HCT116 (cell line): ENCODE measurements at regions not wholly inside any gene's neighbourhood (a gene's known extent, or its start where the extent isn't known, plus 50 kb on each side); places are given as distances from the start of the nearest gene placed in this dataset.

ENCODE experiments used
- ATAC-seq: fragments of 200-7000 bp; cut with Tn5 transposase; 2 replicates; pipeline ENCODE4 v1.9.1; 2020; ENCODE audit warnings: mild to moderate bottlenecking, moderate library complexity
- BruUV-seq: library from RNA; stranded (reverse); fragments of 400-500 nt; replicated peaks from 2 replicates; lab custom pipeline; 2021; lab: Mats Ljungman, UMichigan
- CTCF ChIA-PET: fragments of 300-600 bp; sonication (Branson Sonifier 250); formaldehyde crosslinking; loops from one replicate; lab custom pipeline; 2021; ENCODE audit warnings: antibody characterized with exemption; lab: Charles Lee
- POLR2A ChIA-PET: fragments of 300-600, 350-600 bp; sonication (Branson Sonifier 250); formaldehyde crosslinking; loops from one replicate; lab custom pipeline; 2021; ENCODE audit warnings: antibody characterized with exemption; lab: Charles Lee
- RAD21 ChIA-PET, 2 experiments: fragments of 300-600 bp; sonication (Branson Sonifier 250); formaldehyde crosslinking; loops; one replicate each; lab custom pipeline; 2023; ENCODE audit warnings: low total read pairs in 2 of 2; ENCODE audit not compliant: uncharacterized antibody in 2 of 2, unreplicated experiment in 2 of 2, low non-redundant PET in 1 of 2; lab: Charles Lee
- DNase-seq: peaks from one replicate; pipeline ENCODE4 v3.0.0-alpha.2; 2010; ENCODE audit warnings: low read depth, low spot score
- H2AFZ ChIP-seq: fragments of 200-600 bp; shearing (Covaris generic), sonication (generic); 2 replicates; pipeline ENCODE4 v1.6.1; 2017; ENCODE audit warnings: low read depth, mixed run types, mixed read lengths, antibody characterized with exemption, low read length; ENCODE audit not compliant: poor library complexity, severe bottlenecking
- H3K27ac ChIP-seq: 2 replicates; pipeline ENCODE4 v1.5.1; 2012; ENCODE audit warnings: low read depth, low read length
- H3K27me3 ChIP-seq: fragments of 200-600 bp; sonication (generic); 2 replicates; pipeline ENCODE4 v1.6.1; 2016; ENCODE audit warnings: mixed run types, low read length, mixed read lengths; ENCODE audit not compliant: insufficient read depth
- H3K36me3 ChIP-seq, 2 experiments: fragments of 200-500 bp in 1 of 2; fragments of 200-600 bp in 1 of 2; sonication (Bioruptor generic) in 1 of 2; sonication (generic) in 1 of 2; 2 replicates each; pipeline versions ENCODE4 v1.5.1 to v1.6.1; 2014 to 2016; ENCODE audit warnings: low read length in 2 of 2, inconsistent platforms in 1 of 2, mixed read lengths in 1 of 2, mixed run types in 1 of 2; ENCODE audit not compliant: insufficient read depth in 2 of 2, control insufficient read depth in 1 of 2
- H3K4me1 ChIP-seq, 2 experiments: fragments of 200-600 bp in 1 of 2; sonication (generic) in 1 of 2; 2 replicates each; pipeline versions ENCODE4 v1.5.1 to v1.6.1; 2012 to 2017; ENCODE audit warnings: low read length in 2 of 2, inconsistent platforms in 1 of 2, mild to moderate bottlenecking in 1 of 2, mixed read lengths in 1 of 2, mixed run types in 1 of 2, moderate library complexity in 1 of 2; ENCODE audit not compliant: insufficient read depth in 2 of 2, control insufficient read depth in 1 of 2
- H3K4me2 ChIP-seq: fragments of 200-600 bp; sonication (generic); 2 replicates; pipeline ENCODE4 v1.6.1; 2017; ENCODE audit warnings: mixed run types, low read length, mixed read lengths
- H3K4me3 ChIP-seq, 2 experiments: fragments of 200-600 bp in 1 of 2; sonication (generic) in 1 of 2; replicated peaks in 1 of 2; 2 replicates each; pipeline ENCODE4 v1.5.1; 2011 to 2016; ENCODE audit warnings: low read length in 2 of 2, control low read depth in 1 of 2, low read depth in 1 of 2, mild to moderate bottlenecking in 1 of 2, mixed read lengths in 1 of 2, mixed run types in 1 of 2
- H3K79me2 ChIP-seq: fragments of 200-600 bp; sonication (generic); 2 replicates; pipeline ENCODE4 v1.6.1; 2017; ENCODE audit warnings: mild to moderate bottlenecking, mixed run types, low read length, moderate library complexity, mixed read lengths; ENCODE audit not compliant: insufficient read depth
- H3K9ac ChIP-seq: fragments of 200-600 bp; sonication (generic); 2 replicates; pipeline ENCODE4 v1.6.1; 2016; ENCODE audit warnings: low read length, mixed read lengths
- H3K9me2 ChIP-seq: fragments of 200-600 bp; sonication (generic), shearing (Covaris generic); 2 replicates; pipeline ENCODE4 v1.6.1; 2017; ENCODE audit warnings: mixed run types, mild to moderate bottlenecking, moderate library complexity; ENCODE audit not compliant: insufficient read depth
- H3K9me3 ChIP-seq, 2 experiments: fragments of 200-500 bp in 1 of 2; fragments of 200-600 bp in 1 of 2; sonication (Bioruptor generic) in 1 of 2; sonication (generic) in 1 of 2; 2 replicates each; pipeline ENCODE4 v1.6.1; 2014 to 2017; ENCODE audit warnings: low read length in 2 of 2, mixed read lengths in 2 of 2, inconsistent platforms in 1 of 2, low read depth in 1 of 2, mild to moderate bottlenecking in 1 of 2, mixed run types in 1 of 2, moderate library complexity in 1 of 2; ENCODE audit not compliant: control insufficient read depth in 1 of 2, insufficient read depth in 1 of 2
- H4K20me1 ChIP-seq: fragments of 200-600 bp; sonication (generic), shearing (Covaris generic); 2 replicates; pipeline ENCODE4 v1.6.1; 2017; ENCODE audit warnings: mixed run types, mild to moderate bottlenecking, moderate library complexity; ENCODE audit not compliant: insufficient read depth
- EGR1 ChIP-seq: IDR thresholded peaks from 2 replicates; pipeline ENCODE4 v1.6.1; 2012; ENCODE audit warnings: low read depth
- EZH2phosphoT487 ChIP-seq: fragments of 200-600 bp; IDR thresholded peaks from 2 replicates; pipeline ENCODE4 v1.6.1; 2018; ENCODE audit warnings: antibody characterized with exemption, borderline replicate concordance
- JUND ChIP-seq: IDR thresholded peaks from 2 replicates; pipeline ENCODE4 v1.6.1; 2012
- POLR2A ChIP-seq: IDR thresholded peaks from 2 replicates; pipeline ENCODE4 v1.7.0; 2011; ENCODE audit warnings: borderline replicate concordance; ENCODE audit not compliant: insufficient read depth, insufficient read length; ENCODE audit errors: extremely low read depth
- POLR2AphosphoS5 ChIP-seq: IDR thresholded peaks from 2 replicates; pipeline ENCODE4 v1.6.1; 2011; ENCODE audit warnings: mild to moderate bottlenecking, low read depth, low read length, moderate library complexity
- RAD21 ChIP-seq: IDR thresholded peaks from 2 replicates; pipeline ENCODE4 v1.6.1; 2012; ENCODE audit warnings: low read depth, mild to moderate bottlenecking
- SIN3A ChIP-seq: IDR thresholded peaks from 2 replicates; pipeline ENCODE4 v1.6.1; 2012; ENCODE audit warnings: low read depth
- SP1 ChIP-seq: IDR thresholded peaks from 2 replicates; pipeline ENCODE4 v1.6.1; 2012; ENCODE audit warnings: low read depth
- SRF ChIP-seq: IDR thresholded peaks from 2 replicates; pipeline ENCODE4 v1.6.1; 2012; ENCODE audit warnings: low read depth
- TCF7L2 ChIP-seq: IDR thresholded peaks from 2 replicates; pipeline ENCODE4 v1.7.0; 2011; ENCODE audit warnings: borderline replicate concordance, inconsistent platforms; ENCODE audit not compliant: insufficient read depth, insufficient read length; ENCODE audit errors: extremely low read depth
- YY1 ChIP-seq: IDR thresholded peaks from 2 replicates; pipeline ENCODE4 v1.6.1; 2011; ENCODE audit warnings: low read length, low read depth, moderate library complexity, mild to moderate bottlenecking; ENCODE audit not compliant: insufficient replicate concordance; ENCODE audit errors: extremely low read depth
- ZFX ChIP-seq: fragments of 450-650 bp; IDR thresholded peaks from 2 replicates; pipeline ENCODE4 v1.6.1; 2017
- ZNF274 ChIP-seq: fragments of 200-500 bp; sonication (Bioruptor generic); IDR thresholded peaks from 2 replicates; pipeline ENCODE4 v1.6.1; 2014; ENCODE audit warnings: mild to moderate bottlenecking, low read depth, low read length, inconsistent platforms
- intact Hi-C: fragments of 100-400 bp; cut with micrococcal nuclease; formaldehyde crosslinking; loops from 2 replicates; pipeline ENCODE4 v1.10.0; 2022
- TF ChIP-seq, protein P1 (sequence below): IDR thresholded peaks from 2 replicates; pipeline ENCODE4 v1.6.1; 2011; ENCODE audit warnings: mild to moderate bottlenecking, low read length, moderate library complexity; ENCODE audit not compliant: insufficient replicate concordance; ENCODE audit errors: extremely low read depth
- TF ChIP-seq, protein P2 (sequence below): IDR thresholded peaks from 2 replicates; pipeline ENCODE4 v1.6.1; 2012; ENCODE audit warnings: low read depth
- TF ChIP-seq, protein P3 (sequence below), 3 experiments: fragments of 200-600 bp in 1 of 3; sonication (generic) in 1 of 3; IDR thresholded peaks in 2 of 3; conservative IDR thresholded peaks in 1 of 3; 2 replicates each; pipeline ENCODE4 v1.5.1; 2012 to 2017; ENCODE audit warnings: low read depth in 2 of 3, low read length in 2 of 3, antibody characterized with exemption in 1 of 3, borderline replicate concordance in 1 of 3, control low read depth in 1 of 3, mild to moderate bottlenecking in 1 of 3, mixed read lengths in 1 of 3, mixed run types in 1 of 3, moderate library complexity in 1 of 3; ENCODE audit not compliant: insufficient read depth in 1 of 3

DNA sequence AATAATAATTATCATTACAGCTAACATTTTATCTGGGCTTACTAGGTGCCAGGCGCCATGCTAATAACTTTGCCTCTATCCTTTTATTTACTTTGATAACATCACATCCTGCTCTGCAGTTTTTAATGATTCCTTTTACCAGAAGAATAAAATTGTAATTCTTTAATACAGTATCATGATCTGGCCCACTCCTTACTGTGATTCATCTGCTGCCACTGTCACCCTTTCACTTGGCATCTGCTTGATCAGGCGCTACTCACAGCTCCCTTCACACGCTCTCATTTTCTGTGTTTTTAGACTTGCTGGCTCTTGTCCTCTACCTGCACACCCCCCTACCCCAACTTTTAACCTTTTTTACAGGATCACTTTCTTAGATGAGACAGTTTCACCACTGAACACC is 167.5 kb downstream of the NTMT2 start:
- BruUV-seq, result no TSS peak

DNA sequence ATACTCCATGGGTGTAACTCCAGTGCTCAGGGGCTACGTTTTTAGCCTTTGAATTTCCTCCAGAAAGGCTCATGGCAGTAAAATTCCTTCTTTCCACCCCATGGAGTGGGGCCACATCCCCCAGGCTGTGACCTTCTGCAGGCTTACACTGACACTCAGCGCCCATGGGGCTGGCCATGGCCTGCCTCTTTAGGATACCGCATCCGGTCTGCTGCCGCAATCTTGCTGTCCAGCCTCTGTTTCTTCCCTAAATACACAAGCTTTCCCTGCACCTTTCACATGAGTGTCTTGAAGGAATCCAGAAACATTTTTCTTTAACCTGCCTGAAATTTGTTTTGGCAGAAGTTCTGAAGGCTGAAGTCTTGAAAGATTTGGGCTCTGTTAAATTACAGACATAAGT is 170.5 kb downstream of the NTMT2 start:
- no peak overlapping the region for H2AFZ ChIP-seq
- intact Hi-C loops, result no loop called here
- H4K20me1 ChIP-seq, result no peaks in the 10 kb centered on the region
- ChIA-PET CTCF (no interaction called here), POLR2A (no interaction called here), RAD21 (no interaction called here)
- no peaks in the 10 kb centered on the region for H3K36me3 ChIP-seq
- H3K4me1 ChIP-seq, result no peaks in the 10 kb centered on the region
- H3K9ac ChIP-seq, result no peak overlapping the region
- no peaks in the 10 kb centered on the region for H3K27me3 ChIP-seq
- H3K27ac ChIP-seq, result no peak overlapping the region
- H3K79me2 ChIP-seq, result no peaks in the 10 kb centered on the region
- no peaks in the 10 kb centered on the region for H3K9me2 ChIP-seq
- no TSS peak for BruUV-seq
- no peak overlapping the region for H3K4me2 ChIP-seq
- ATAC-seq (no peak), DNase-seq (no peak)
- H3K9me3 ChIP-seq, result no peaks in the 10 kb centered on the region
- H3K4me3 ChIP-seq, result no peak overlapping the region
- no peak for TF ChIP-seq SRF
- no peak for TF ChIP-seq POLR2A
- no peak for TF ChIP-seq TCF7L2
- no peak for TF ChIP-seq ZFX
- TF ChIP-seq, protein P1, sequence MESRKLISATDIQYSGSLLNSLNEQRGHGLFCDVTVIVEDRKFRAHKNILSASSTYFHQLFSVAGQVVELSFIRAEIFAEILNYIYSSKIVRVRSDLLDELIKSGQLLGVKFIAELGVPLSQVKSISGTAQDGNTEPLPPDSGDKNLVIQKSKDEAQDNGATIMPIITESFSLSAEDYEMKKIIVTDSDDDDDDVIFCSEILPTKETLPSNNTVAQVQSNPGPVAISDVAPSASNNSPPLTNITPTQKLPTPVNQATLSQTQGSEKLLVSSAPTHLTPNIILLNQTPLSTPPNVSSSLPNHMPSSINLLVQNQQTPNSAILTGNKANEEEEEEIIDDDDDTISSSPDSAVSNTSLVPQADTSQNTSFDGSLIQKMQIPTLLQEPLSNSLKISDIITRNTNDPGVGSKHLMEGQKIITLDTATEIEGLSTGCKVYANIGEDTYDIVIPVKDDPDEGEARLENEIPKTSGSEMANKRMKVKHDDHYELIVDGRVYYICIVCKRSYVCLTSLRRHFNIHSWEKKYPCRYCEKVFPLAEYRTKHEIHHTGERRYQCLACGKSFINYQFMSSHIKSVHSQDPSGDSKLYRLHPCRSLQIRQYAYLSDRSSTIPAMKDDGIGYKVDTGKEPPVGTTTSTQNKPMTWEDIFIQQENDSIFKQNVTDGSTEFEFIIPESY, result no peak
- TF ChIP-seq, protein P2, sequence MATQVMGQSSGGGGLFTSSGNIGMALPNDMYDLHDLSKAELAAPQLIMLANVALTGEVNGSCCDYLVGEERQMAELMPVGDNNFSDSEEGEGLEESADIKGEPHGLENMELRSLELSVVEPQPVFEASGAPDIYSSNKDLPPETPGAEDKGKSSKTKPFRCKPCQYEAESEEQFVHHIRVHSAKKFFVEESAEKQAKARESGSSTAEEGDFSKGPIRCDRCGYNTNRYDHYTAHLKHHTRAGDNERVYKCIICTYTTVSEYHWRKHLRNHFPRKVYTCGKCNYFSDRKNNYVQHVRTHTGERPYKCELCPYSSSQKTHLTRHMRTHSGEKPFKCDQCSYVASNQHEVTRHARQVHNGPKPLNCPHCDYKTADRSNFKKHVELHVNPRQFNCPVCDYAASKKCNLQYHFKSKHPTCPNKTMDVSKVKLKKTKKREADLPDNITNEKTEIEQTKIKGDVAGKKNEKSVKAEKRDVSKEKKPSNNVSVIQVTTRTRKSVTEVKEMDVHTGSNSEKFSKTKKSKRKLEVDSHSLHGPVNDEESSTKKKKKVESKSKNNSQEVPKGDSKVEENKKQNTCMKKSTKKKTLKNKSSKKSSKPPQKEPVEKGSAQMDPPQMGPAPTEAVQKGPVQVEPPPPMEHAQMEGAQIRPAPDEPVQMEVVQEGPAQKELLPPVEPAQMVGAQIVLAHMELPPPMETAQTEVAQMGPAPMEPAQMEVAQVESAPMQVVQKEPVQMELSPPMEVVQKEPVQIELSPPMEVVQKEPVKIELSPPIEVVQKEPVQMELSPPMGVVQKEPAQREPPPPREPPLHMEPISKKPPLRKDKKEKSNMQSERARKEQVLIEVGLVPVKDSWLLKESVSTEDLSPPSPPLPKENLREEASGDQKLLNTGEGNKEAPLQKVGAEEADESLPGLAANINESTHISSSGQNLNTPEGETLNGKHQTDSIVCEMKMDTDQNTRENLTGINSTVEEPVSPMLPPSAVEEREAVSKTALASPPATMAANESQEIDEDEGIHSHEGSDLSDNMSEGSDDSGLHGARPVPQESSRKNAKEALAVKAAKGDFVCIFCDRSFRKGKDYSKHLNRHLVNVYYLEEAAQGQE, result no peak
- no peak for TF ChIP-seq EGR1
- TF ChIP-seq, protein P3, sequence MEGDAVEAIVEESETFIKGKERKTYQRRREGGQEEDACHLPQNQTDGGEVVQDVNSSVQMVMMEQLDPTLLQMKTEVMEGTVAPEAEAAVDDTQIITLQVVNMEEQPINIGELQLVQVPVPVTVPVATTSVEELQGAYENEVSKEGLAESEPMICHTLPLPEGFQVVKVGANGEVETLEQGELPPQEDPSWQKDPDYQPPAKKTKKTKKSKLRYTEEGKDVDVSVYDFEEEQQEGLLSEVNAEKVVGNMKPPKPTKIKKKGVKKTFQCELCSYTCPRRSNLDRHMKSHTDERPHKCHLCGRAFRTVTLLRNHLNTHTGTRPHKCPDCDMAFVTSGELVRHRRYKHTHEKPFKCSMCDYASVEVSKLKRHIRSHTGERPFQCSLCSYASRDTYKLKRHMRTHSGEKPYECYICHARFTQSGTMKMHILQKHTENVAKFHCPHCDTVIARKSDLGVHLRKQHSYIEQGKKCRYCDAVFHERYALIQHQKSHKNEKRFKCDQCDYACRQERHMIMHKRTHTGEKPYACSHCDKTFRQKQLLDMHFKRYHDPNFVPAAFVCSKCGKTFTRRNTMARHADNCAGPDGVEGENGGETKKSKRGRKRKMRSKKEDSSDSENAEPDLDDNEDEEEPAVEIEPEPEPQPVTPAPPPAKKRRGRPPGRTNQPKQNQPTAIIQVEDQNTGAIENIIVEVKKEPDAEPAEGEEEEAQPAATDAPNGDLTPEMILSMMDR (IDR thresholded peaks at IDR 0.05 in 2 of 3, conservative IDR thresholded peaks at IDR 0.05 in 1 of 3; ENCODE audit: borderline replicate concordance in 1 of 3, insufficient read depth in 1 of 3, low read depth in 2 of 3, low read length in 2 of 3), result no peak
- TF ChIP-seq JUND, result no peak
- no peak for TF ChIP-seq YY1

More for the DNA sequence above, 167.5 kb downstream of the NTMT2 start:
- intact Hi-C loops, result no loop called here
- no peak for DNase-seq
- Histone ChIP-seq H3K36me3 (no peaks in the 10 kb centered on the region), H3K9me2 (no peaks in the 10 kb centered on the region), H3K79me2 (no peaks in the 10 kb centered on the region), H3K27me3 (no peaks in the 10 kb centered on the region), H3K27ac (no peak overlapping the region), H4K20me1 (no peaks in the 10 kb centered on the region), H3K9me3 (no peaks in the 10 kb centered on the region), H3K9ac (no peak overlapping the region), H3K4me3 (no peak overlapping the region), H3K4me1 (no peaks in the 10 kb centered on the region), H2AFZ (no peak overlapping the region), H3K4me2 (no peak overlapping the region)
- ChIA-PET POLR2A (no interaction called here), CTCF (no interaction called here), RAD21 (no interaction called here)
- TF ChIP-seq ZNF274 (no peak), RAD21 (no peak), JUND (no peak), POLR2AphosphoS5 (no peak), SIN3A (no peak), EGR1 (no peak), TCF7L2 (no peak), EZH2phosphoT487 (no peak), SP1 (no peak)
- ATAC-seq, result no peak
